HG03565 (cell line): ENCODE measurements at regions not wholly inside any gene's neighbourhood (a gene's known extent, or its start where the extent isn't known, plus 50 kb on each side); places are given as distances from the start of the nearest gene placed in this dataset.
A peak's percentile ranks its signal among the peaks of the same experiment; 100 is the strongest.

Experiments
- ATAC-seq: cut with Tn5 transposase; IDR thresholded peaks from one replicate; pipeline ENCODE4 v1.9.1; 2021; ENCODE audit warnings: mild to moderate bottlenecking, moderate library complexity; ENCODE audit not compliant: unreplicated experiment

DNA sequence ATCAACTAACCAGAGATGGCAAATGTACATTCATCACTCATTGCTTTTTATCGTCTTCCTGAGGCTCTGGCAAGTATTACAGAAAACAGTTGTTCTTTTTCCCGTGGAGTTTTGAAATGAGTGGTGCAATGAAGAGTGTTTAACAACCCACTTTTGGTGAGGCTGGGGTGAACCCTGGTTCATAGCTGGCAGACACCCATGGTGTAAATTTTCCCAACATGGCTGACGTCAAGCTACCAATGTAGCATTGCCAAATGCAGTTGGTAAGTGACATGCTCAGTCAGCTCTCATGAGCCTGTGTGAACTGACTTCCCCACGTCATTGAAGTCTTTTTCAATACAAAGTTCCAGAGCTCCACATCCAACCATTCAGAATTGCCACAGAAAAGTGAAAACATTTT is 386.2 kb downstream of the TMEM114 start:
- no peak for ATAC-seq

- ATAC-seq: no peak
Measured at GRCh38 chr16:8203101-8203500, 387.2 kb downstream of the TMEM114 start.

DNA sequence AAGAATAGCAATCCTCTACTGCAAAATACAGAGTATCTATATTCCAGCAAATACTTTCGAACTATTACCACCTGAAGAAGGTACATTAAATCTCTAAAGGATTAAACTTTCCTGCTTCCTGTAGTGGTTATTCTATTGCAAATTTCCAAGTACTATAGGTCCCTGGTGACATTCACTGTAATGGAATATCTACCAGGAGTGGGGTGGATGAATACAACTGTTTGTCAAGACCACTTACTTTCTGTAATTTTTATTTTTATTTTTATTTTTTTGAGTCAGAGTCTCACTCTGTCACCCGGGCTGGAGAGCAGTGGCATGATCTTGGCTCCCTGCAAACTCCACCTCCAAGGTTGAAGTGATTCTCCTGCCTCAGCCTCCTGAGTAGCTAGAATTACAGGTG is 389.5 kb downstream of the TMEM114 start:
- ATAC-seq: no peak

DNA sequence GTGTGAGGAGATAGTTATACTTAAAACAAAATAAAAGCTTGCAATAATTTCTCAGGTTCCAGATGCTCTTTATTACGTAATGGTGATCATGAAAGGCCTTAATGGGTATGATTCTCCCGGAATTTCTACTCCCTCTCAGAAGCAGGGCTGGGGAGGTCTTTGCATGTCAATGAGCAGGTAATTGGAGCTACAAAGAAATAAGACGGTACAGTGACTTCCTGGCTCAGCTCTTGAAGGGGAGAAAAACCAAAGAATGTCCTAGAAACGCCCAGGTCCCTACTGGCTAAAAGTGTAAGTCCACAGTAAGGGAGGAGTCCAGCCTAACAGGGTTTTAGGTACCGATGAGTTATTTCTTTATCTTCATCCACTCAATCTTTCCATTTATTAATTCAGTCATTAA is 390.9 kb downstream of the TMEM114 start:
- ATAC-seq: no peak

- ATAC-seq: no peak
Measured at GRCh38 chr16:8194794-8195193, 395.5 kb downstream of the TMEM114 start.

- ATAC-seq: no peak
Measured at GRCh38 chr16:8188841-8189240, 401.5 kb downstream of the TMEM114 start.

GRCh38 chr16:8187782-8188372 is 402.4 kb downstream of the TMEM114 start:
- no peak for ATAC-seq

DNA sequence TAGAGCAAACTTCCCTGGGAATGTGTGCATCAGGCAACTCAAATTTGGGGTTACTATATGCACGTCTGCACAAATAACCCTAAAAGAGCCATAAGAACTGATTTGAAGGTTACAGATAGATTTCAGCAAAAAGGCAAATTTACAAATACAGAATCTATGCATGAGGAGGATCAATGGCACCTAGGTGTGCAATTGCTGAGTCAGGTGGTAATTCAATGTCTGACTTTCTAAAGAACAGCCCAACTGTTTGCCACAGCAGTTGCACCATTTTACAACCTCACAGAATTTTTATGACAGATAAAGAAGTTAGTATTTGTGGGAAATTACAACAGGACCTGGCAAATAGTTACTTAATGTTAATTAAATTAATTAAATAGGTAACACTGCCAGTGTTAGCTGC is 405.5 kb downstream of the TMEM114 start:
- no peak for ATAC-seq

GRCh38 chr16:8183176-8184099 is 406.9 kb downstream of the TMEM114 start:
- no peak for ATAC-seq

GRCh38 chr16:8182761-8183160 is 407.6 kb downstream of the TMEM114 start:
- no peak for ATAC-seq

DNA sequence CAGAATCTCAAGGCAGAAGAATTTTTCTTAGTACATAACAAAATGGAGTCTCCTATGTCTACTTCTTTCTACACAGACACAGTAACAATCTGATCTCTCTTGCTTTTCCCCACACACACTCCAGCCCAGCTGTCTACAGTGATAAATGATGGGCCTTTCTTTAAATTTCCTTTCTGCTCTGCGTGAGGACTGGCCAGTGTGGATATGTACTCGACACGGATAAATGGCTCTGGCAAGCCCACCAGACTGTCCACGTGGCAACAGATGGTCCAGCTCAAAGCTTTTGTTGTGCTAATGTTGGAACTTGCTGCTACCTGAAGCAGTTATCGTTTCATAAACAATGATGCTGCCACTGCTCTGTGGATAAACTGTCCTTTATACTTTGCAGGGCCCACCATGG is 410.7 kb downstream of the TMEM114 start:
- ATAC-seq: no peak

DNA sequence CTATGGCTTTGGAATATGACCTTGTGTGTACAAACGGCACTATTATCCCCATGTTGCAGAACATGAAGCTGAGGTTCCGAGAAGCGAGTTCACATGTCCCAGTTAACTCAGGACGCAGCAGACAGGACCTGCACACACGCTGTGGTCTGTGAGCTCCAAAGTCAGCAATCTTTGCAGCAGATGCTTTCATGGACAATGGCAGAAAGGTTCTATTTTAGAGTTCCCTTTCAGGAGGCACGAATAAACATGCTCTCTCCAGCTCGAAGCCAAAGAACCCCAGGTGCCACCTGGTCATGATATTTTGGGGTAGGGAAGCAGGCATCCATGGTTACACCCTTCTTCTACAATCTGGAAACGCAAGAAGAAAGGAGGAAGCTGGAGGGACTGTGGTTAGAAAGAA is 412.0 kb downstream of the TMEM114 start:
- no peak for ATAC-seq

DNA sequence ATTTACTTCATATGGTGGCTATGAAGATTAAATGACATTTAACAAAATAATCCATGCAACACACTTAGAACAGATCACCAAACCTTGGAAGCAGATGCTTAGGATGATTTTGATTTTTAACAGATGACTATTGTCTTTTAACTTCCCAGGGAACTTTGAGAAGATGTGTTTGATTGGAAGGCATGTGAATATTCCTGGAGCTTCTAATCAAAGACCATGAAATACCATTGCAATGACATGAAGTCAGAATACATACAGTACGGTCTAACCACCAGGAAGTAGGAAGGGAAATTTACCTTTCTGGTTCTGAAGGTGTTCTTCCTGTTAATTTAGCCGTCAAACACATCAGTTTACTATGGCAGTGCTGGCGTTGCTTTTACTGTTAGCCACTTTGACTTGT is 414.9 kb downstream of the TMEM114 start:
- ATAC-seq: no peak

GRCh38 chr16:8173111-8173644 is 417.1 kb downstream of the TMEM114 start:
- ATAC-seq: peak; percentile 51

GRCh38 chr16:8172551-8172950 is 417.8 kb downstream of the TMEM114 start:
- no peak for ATAC-seq

DNA sequence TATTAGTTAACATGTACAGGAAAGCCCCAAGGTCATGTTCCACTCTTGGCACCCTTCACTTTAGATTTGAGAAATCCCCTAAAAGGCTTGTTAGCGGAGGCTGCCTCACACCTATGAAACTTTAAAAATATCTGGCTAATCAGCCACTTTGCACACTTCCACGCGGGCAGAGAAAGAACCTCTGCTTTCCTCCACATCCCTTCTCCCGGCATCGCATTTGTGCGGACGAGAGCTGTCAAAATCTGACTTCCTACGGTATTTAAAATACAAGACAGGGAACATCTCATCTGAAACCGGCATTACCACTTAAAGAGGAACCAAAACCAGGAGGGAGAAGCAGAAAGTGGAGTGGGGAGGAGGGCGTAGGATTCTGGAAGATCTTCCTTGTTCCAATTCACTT is 422.3 kb downstream of the TMEM114 start:
- no peak for ATAC-seq

DNA sequence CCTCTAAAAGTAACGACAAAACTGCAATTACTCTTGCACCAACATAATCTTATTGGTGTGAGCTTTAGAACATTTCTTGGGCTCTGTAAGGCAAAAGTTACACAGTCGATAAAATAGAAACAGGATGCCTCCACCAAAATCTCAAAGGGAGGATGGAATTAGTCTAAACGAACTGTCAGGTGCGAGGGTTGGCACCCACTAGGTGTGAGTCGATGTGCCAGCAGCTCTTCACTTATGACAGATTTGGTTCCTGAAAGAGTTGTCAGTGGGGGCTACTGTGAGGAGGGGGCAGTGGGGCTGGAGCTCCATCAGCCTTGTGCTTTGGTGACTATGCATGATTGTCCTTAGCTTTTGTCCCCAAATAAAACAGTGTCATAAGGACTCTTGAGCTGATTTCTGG is 422.9 kb downstream of the TMEM114 start:
- no peak for ATAC-seq

DNA sequence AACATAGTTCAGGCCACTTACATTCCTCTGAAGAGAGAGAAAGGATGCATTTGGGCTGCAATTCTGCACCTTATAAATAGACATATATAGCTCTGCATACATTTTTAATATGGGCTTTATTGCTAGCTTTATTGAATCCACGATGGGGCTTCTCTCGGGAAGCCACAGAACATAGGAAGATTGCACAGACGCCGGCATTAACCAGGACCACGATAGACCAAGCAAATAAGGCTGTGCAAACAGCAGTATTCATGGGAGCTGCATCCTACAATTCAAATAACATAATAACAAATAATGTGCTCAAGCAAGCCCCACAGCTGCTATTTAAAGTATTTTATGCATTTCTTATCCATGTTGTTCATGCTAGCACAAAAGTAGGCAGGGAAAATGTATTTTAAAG is 432.3 kb downstream of the TMEM114 start:
- ATAC-seq: no peak

GRCh38 chr16:8155275-8155674 is 435.0 kb downstream of the TMEM114 start:
- ATAC-seq: no peak

DNA sequence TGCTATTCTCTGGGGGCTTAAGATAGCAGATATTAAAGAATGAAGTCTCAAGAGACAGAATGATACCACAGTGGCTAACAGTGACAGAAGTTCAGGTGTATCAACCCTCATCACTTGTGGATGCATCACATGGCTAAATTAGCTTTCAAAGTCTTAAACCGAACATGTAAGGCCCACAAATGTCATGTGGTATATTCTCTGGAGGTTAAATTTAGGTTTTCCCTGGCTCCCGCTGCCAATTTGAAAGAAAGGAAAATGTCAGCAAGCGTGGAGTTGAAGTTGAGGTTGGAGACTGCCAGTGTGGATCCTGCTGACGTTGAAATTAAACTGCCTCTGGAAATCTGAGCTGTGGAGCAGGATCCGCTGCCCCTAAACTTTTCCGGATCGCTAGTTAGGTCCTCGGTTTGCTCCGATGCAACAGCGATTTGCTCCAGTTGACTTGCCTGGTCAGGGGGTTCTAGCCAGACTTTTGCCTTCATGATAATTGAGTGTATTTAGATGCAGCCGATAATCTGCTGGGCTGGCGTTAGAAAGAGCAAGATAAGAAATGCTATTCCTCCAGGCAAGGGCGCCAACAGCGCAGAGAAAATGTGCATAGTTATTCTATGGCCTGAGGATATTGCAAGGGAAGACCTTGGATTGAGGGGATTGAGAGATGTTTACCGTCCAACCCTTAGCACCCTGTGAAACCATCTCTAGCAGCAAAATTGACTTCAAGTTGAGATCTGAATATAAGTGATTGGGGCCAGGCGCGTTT is 443.9 kb downstream of the TMEM114 start:
- no peak for ATAC-seq

DNA sequence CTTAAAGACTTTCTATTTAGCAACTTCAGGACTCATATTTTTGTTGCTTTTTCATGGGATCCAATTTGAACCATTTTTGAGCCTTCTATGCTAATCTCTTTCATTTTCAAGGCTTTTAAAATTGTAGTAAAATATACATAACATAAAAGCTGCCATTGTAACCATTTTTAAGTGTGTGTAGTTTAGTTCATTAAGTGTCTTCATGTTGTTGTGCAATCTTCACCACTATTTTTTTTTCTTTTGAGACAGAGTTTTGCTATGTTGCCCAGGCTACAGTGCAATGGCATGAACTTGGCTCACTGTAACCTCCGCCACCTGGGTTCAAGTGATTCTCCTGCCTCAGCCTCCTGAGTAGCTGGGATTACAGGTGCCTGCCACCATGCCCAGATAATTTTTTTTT is 451.6 kb downstream of the TMEM114 start:
- ATAC-seq: no peak

GRCh38 chr16:8137606-8138005 is 452.7 kb downstream of the TMEM114 start:
- ATAC-seq: no peak
